ENCODE measurements at regions not wholly inside any gene's neighbourhood (a gene's known extent, or its start where the extent isn't known, plus 50 kb on each side); places are given as distances from the start of the nearest gene placed in this dataset.

GRCh38 chr10:129136074-129136473, 331.0 kb upstream of the MGMT start:
- TF ChIP-seq SMC3 (IDR thresholded peaks at IDR 0.05; ENCODE audit: low read length): no peak
- TF ChIP-seq DMAP1 (CRISPR knock-in tag; IDR thresholded peaks at IDR 0.05): no peak
- TF ChIP-seq, protein P1, sequence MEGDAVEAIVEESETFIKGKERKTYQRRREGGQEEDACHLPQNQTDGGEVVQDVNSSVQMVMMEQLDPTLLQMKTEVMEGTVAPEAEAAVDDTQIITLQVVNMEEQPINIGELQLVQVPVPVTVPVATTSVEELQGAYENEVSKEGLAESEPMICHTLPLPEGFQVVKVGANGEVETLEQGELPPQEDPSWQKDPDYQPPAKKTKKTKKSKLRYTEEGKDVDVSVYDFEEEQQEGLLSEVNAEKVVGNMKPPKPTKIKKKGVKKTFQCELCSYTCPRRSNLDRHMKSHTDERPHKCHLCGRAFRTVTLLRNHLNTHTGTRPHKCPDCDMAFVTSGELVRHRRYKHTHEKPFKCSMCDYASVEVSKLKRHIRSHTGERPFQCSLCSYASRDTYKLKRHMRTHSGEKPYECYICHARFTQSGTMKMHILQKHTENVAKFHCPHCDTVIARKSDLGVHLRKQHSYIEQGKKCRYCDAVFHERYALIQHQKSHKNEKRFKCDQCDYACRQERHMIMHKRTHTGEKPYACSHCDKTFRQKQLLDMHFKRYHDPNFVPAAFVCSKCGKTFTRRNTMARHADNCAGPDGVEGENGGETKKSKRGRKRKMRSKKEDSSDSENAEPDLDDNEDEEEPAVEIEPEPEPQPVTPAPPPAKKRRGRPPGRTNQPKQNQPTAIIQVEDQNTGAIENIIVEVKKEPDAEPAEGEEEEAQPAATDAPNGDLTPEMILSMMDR (CRISPR knock-in tag; IDR thresholded peaks at IDR 0.05): no peak
- no peak for TF ChIP-seq TAF1 (CRISPR knock-in tag; IDR thresholded peaks at IDR 0.05)
- TF ChIP-seq POLR2A (IDR thresholded peaks at IDR 0.05; ENCODE audit: insufficient read depth in 1 of 2, low read depth in 2 of 2, low read length in 2 of 2): no peak
- TF ChIP-seq ZNF431 (CRISPR knock-in tag; IDR thresholded peaks at IDR 0.05; ENCODE audit: borderline replicate concordance, low read depth): no peak
- no peak for TF ChIP-seq ZBTB33 (CRISPR knock-in tag; IDR thresholded peaks at IDR 0.05)
- no peak for TF ChIP-seq HDAC6 (IDR thresholded peaks at IDR 0.05; ENCODE audit: low read depth, low read length)
- no peak for TF ChIP-seq TP53 (CRISPR knock-in tag; conservative IDR thresholded peaks at IDR 0.05)

Measured in HepG2 (cell line).